ENCODE measurements at regions not wholly inside any gene's neighbourhood (a gene's known extent, or its start where the extent isn't known, plus 50 kb on each side); places are given as distances from the start of the nearest gene placed in this dataset.
"Not testable (repeated sequence)": the region's sequence is repeated elsewhere in the genome, so short reads cannot be mapped to it uniquely, and the experiment has no call there.

GRCh38 chr2:161063157-161063945, 96.9 kb upstream of the TANK start:
- peak; percentile 85 for DNase-seq (ENCODE audit: low read depth)
- H3K4me3 ChIP-seq (ENCODE audit: low read length), result no peak overlapping the region
- peak; percentile 98 for TF ChIP-seq CTCF (conservative IDR thresholded peaks at IDR 0.05; ENCODE audit: low read length)

GRCh38 chr2:161063946-161064306, 96.3 kb upstream of the TANK start:
- TF ChIP-seq CTCF (conservative IDR thresholded peaks at IDR 0.05; ENCODE audit: low read length), result no peak
- H3K4me3 ChIP-seq (ENCODE audit: low read length), result no peak overlapping the region
- no peak for DNase-seq (ENCODE audit: low read depth)

DNA sequence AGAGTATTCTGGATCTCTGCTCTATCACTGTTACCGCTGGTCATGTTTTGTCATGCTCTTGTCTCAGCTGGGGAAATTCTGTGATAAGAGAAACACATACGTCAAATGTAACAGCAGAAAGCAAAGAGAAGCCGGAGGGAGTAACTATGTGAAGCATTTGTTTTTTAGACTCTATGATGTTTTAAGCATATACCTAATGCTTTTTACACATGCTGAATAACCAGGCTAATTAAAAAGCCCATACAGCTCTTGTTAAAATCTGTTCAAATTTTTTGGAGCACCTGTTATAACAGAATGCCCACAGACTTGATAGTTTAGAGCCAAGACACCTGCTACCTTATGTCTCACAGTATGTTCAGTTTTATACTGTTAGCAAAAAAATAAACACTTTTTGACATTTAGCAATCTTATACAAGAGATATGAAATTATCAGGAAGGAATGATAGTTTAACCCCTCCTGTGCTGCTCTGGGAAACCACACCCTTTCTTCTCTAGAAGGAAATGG, 92.3 kb upstream of the TANK start:
- DNase-seq (ENCODE audit: low read depth), result no peak
- TF ChIP-seq CTCF (conservative IDR thresholded peaks at IDR 0.05; ENCODE audit: low read length), result no peak
- no peak overlapping the region for H3K4me3 ChIP-seq (ENCODE audit: low read length)

DNA sequence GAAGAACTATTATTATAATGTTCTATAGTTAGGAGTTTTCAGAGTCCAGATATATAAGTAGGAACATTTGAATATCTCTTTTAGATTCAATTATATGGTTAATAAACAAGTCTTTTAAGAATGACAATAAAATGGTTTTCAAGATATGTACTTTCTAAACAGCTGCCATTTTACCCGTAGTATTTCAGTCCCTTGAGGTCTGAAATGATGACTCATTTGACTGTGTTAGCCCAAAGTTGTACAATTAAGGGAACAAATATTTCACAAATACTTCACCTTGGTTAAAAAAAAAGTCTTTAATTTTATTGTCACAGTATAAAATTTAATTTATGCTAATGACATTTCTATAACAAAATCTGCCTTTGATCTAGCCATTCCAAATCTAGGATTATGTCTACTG, 91.6 kb upstream of the TANK start:
- DNase-seq (ENCODE audit: low read depth), result peak; percentile 35
- H3K4me3 ChIP-seq (ENCODE audit: low read length), result no peak overlapping the region
- TF ChIP-seq CTCF (conservative IDR thresholded peaks at IDR 0.05; ENCODE audit: low read length), result no peak

DNA sequence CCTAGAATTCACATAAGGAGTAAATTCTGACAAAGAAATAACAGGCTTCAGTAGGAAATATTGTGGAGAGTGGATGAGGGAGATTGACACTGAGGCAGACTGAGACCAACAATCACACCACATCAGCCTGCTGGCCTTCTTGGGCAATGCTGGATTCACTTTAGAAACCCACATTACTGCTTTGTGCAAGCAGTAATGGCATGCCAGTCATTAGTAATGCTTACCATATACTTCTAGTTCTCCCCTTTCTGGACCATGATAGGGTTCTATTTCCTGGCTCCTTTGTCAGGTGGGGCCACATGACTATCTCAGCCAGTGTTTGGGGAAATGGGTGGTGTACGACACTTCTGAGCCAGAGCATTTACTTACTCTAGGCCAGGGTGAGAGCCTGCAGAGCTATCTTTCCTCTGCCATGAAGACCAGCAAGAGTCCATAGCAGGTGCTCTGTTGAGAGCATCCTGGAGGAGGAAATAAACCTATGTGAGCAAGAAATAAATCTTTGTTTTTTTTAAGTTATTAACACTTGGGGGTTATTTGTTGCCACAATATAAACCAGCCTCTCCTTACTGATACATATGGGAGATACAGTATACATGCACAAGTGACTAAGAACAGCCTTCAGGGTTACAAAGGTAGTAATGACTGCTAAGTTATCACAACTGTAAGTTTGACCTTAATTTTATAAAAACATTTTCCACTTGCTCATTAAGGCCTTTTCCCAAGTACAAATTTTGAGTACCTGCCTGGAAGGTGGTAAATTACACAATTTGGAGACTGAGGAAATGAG, 89.3 kb upstream of the TANK start:
- DNase-seq (ENCODE audit: low read depth), result no peak
- TF ChIP-seq CTCF (conservative IDR thresholded peaks at IDR 0.05; ENCODE audit: low read length), result no peak
- H3K4me3 ChIP-seq (ENCODE audit: low read length), result no peak overlapping the region

DNA sequence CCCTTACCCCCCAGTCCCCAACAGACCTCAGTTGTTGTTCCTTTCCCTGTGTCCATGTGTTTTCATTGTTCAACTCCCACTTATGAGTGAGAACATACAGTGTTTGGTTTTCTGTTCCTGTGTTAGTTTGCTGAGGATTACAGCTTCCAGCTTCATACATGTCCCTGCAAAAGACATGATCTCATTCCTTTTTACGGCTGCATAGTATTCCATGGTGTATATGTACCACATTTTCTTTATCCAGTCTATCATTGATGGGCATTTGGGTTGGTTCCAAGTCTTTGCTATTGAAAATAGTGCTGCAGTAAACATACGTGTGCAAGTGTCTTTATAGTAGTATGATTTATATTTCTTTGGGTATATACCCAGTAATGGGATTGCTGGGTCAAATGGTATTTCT, 87.8 kb upstream of the TANK start:
- not testable (repeated sequence) for DNase-seq (ENCODE audit: low read depth); H3K4me3 ChIP-seq (ENCODE audit: low read length)

DNA sequence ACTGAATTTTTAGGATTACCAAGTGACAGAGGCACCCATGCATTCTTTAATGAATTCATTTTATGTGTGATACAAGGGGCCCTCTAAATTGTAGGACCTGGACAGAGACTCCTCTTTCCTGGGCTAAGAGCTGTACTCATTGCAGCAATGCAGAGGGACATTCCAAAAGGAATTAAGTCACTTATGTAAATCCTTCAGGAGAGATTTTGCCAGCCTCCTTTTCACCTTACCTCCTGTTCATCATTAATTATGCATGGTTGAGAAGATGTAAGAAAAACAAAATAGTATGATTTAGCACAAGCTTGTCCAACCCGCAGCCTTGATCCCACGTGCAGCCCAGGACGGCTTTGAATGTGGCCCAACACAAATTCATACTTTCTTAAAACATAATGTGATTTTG, 84.5 kb upstream of the TANK start:
- H3K4me3 ChIP-seq (ENCODE audit: low read length), result no peak overlapping the region
- no peak for DNase-seq (ENCODE audit: low read depth)
- no peak for TF ChIP-seq CTCF (conservative IDR thresholded peaks at IDR 0.05; ENCODE audit: low read length)
